ENCODE measurements at regions not wholly inside any gene's neighbourhood (a gene's known extent, or its start where the extent isn't known, plus 50 kb on each side); places are given as distances from the start of the nearest gene placed in this dataset.

DNA sequence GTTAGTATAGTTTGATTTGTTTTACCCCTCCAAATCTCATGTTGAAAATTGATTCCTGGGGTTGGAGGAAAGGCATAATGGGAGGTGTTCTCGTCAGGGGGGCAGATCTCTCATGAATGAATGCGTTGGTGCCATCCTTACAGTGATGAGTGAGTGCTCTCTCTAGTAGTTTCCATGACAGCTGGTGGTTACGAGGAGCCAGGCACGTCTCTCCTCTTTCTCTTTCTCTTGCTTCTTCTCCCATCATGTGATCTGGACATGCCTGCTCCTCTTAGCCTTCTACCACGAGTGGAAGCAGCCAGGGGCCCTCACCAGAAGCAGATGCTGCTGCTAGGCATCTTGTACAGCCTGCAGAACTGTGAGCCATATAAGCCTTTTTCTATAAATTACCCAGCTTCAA, 454.1 kb downstream of the EFNA5 start:
- H3K9me1 ChIP-seq (replicated peaks; ENCODE audit: control insufficient read depth, extremely low read depth, insufficient read depth, low read length), result no peaks in the 10 kb centered on the region
- intact Hi-C loops (cut with micrococcal nuclease) (no loop called here), dilution Hi-C loops (cut with MboI; ENCODE audit: extremely low pct_ligation_motif_present, low sequenced_read_pairs) (no loop called here)
- peaks cover 21% of the 10 kb centered on the region for H3K4me1 ChIP-seq (ENCODE audit: control insufficient read depth, extremely low read depth, insufficient read depth, low read length)
- ChIA-PET POLR2A (no interaction called here), CTCF (no interaction called here)
- H3K79me2 ChIP-seq (ENCODE audit: control insufficient read depth, insufficient read depth, low read length), result no peaks in the 10 kb centered on the region
- no peak overlapping the region for H3K9ac ChIP-seq (replicated peaks; ENCODE audit: extremely low read depth, insufficient read depth, low read length)
- TF ChIP-seq, protein P1, sequence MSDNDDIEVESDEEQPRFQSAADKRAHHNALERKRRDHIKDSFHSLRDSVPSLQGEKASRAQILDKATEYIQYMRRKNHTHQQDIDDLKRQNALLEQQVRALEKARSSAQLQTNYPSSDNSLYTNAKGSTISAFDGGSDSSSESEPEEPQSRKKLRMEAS (IDR thresholded peaks at IDR 0.05; ENCODE audit: insufficient read depth, insufficient read length), result no peak
- TF ChIP-seq, protein P2, sequence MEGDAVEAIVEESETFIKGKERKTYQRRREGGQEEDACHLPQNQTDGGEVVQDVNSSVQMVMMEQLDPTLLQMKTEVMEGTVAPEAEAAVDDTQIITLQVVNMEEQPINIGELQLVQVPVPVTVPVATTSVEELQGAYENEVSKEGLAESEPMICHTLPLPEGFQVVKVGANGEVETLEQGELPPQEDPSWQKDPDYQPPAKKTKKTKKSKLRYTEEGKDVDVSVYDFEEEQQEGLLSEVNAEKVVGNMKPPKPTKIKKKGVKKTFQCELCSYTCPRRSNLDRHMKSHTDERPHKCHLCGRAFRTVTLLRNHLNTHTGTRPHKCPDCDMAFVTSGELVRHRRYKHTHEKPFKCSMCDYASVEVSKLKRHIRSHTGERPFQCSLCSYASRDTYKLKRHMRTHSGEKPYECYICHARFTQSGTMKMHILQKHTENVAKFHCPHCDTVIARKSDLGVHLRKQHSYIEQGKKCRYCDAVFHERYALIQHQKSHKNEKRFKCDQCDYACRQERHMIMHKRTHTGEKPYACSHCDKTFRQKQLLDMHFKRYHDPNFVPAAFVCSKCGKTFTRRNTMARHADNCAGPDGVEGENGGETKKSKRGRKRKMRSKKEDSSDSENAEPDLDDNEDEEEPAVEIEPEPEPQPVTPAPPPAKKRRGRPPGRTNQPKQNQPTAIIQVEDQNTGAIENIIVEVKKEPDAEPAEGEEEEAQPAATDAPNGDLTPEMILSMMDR (IDR thresholded peaks at IDR 0.05; ENCODE audit: extremely low read depth in 1 of 2, insufficient read depth in 1 of 2, low read depth in 1 of 2, low read length in 2 of 2), result no peak
- no peak for TF ChIP-seq JUN (IDR thresholded peaks at IDR 0.05; ENCODE audit: borderline replicate concordance, insufficient read depth, insufficient read length, low read depth)
- no peak for TF ChIP-seq GATA2 (IDR thresholded peaks at IDR 0.05; ENCODE audit: insufficient read depth, insufficient read length, low read depth, low read length)
- no peak for TF ChIP-seq POLR2A (IDR thresholded peaks at IDR 0.05; ENCODE audit: low read depth, low read length)
- TF ChIP-seq MYC (IDR thresholded peaks at IDR 0.05; ENCODE audit: low read depth, low read length), result no peak
- TF ChIP-seq FOS (IDR thresholded peaks at IDR 0.05; ENCODE audit: borderline replicate concordance, insufficient read depth, low read length), result no peak
- no peak for TF ChIP-seq EZH2 (IDR thresholded peaks at IDR 0.05; ENCODE audit: borderline replicate concordance, low read depth, low read length, severe bottlenecking)
- TF ChIP-seq POLR2AphosphoS5 (IDR thresholded peaks at IDR 0.05; ENCODE audit: insufficient read depth, low read depth, low read length), result no peak
- no peaks in the 10 kb centered on the region for H3K9me3 ChIP-seq (replicated peaks; ENCODE audit: control insufficient read depth, insufficient read depth, low read length)
- no peak for FAIRE-seq
- no peak overlapping the region for H3K4me2 ChIP-seq (ENCODE audit: insufficient read depth, low read length)
- H4K20me1 ChIP-seq (replicated peaks; ENCODE audit: control insufficient read depth, extremely low read depth, insufficient read depth, low read length), result no peaks in the 10 kb centered on the region
- no peak overlapping the region for H2AFZ ChIP-seq (ENCODE audit: low read depth, low read length)
- no peaks in the 10 kb centered on the region for H3K27me3 ChIP-seq (ENCODE audit: control insufficient read depth in 2 of 2, insufficient read depth in 2 of 2, low read length in 2 of 2)
- no peak for DNase-seq (ENCODE audit: low read depth, low spot score)
- BruUV-seq (replicated peaks), result no TSS peak
- H3K27ac ChIP-seq (ENCODE audit: insufficient read depth, low read depth, low read length), result no peak overlapping the region
- H3K36me3 ChIP-seq (ENCODE audit: control insufficient read depth in 2 of 2, extremely low read depth in 1 of 2, insufficient read depth in 2 of 2, low read length in 2 of 2), result no peaks in the 10 kb centered on the region
- no peak overlapping the region for H3K4me3 ChIP-seq (replicated peaks in 1 of 3; ENCODE audit: insufficient read depth in 1 of 3, low read depth in 1 of 3, low read length in 3 of 3)

Measured in endothelial cell of umbilical vein (primary cell).